ENCODE measurements at regions not wholly inside any gene's neighbourhood (a gene's known extent, or its start where the extent isn't known, plus 50 kb on each side); places are given as distances from the start of the nearest gene placed in this dataset.
"Not testable (repeated sequence)": the region's sequence is repeated elsewhere in the genome, so short reads cannot be mapped to it uniquely, and the experiment has no call there.

- DNase-seq, result no peak
Observed at GRCh38 chrX:87236830-87237440, 280.7 kb upstream of the KLHL4 start.

GRCh38 chrX:87265518-87265917 is 252.1 kb upstream of the KLHL4 start:
- DNase-seq, result no peak

- DNase-seq, result no peak
Observed at GRCh38 chrX:87272491-87272890, 245.1 kb upstream of the KLHL4 start.

GRCh38 chrX:87299563-87300160 is 217.9 kb upstream of the KLHL4 start:
- DNase-seq, result peak; percentile 33

GRCh38 chrX:87310780-87311179 is 206.8 kb upstream of the KLHL4 start:
- no peak for DNase-seq

GRCh38 chrX:87327267-87327666 is 190.3 kb upstream of the KLHL4 start:
- no peak for DNase-seq

GRCh38 chrX:87337267-87337666 is 180.3 kb upstream of the KLHL4 start:
- no peak for DNase-seq

- peak; percentile 31 for DNase-seq
Observed at GRCh38 chrX:87338510-87338909, 179.1 kb upstream of the KLHL4 start.

GRCh38 chrX:87370865-87371264 is 146.7 kb upstream of the KLHL4 start:
- no peak for DNase-seq

GRCh38 chrX:87374324-87374723 is 143.3 kb upstream of the KLHL4 start:
- DNase-seq, result no peak

GRCh38 chrX:87376896-87377295 is 140.7 kb upstream of the KLHL4 start:
- DNase-seq, result no peak

GRCh38 chrX:87388381-87388780 is 129.2 kb upstream of the KLHL4 start:
- no peak for DNase-seq

GRCh38 chrX:87391742-87392141 is 125.9 kb upstream of the KLHL4 start:
- no peak for DNase-seq

- DNase-seq, result no peak
Observed at GRCh38 chrX:87392369-87392768, 125.2 kb upstream of the KLHL4 start.

- no peak for DNase-seq
Observed at GRCh38 chrX:87397103-87397886, 120.3 kb upstream of the KLHL4 start.

GRCh38 chrX:87402256-87402655 is 115.3 kb upstream of the KLHL4 start:
- no peak for DNase-seq

- DNase-seq, result no peak
Observed at GRCh38 chrX:87403551-87403950, 114.1 kb upstream of the KLHL4 start.

GRCh38 chrX:87409113-87409841 is 108.3 kb upstream of the KLHL4 start:
- DNase-seq, result no peak

- DNase-seq, result no peak
Observed at GRCh38 chrX:87425618-87426017, 92.0 kb upstream of the KLHL4 start.

GRCh38 chrX:87434618-87435017 is 83.0 kb upstream of the KLHL4 start:
- no peak for DNase-seq

GRCh38 chrX:87448613-87449012 is 69.0 kb upstream of the KLHL4 start:
- not testable (repeated sequence) for DNase-seq

GRCh38 chrX:87465757-87466156 is 51.8 kb upstream of the KLHL4 start:
- not testable (repeated sequence) for DNase-seq

Data from NCI-H1105 treated with DMSO at 0.1 percent for 48 hours (cell line).